IMR-90 (cell line): ENCODE measurements at regions not wholly inside any gene's neighbourhood (a gene's known extent, or its start where the extent isn't known, plus 50 kb on each side); places are given as distances from the start of the nearest gene placed in this dataset.

Experiments used
- ATAC-seq: fragments of 200-7000 bp; cut with Tn5 transposase; 2 replicates; pipeline ENCODE4 v1.9.1; 2020; ENCODE audit warnings: low read depth, mild to moderate bottlenecking, moderate library complexity
- BruUV-seq: library from RNA; stranded (reverse); fragments of 400-500 nt; replicated peaks from 2 replicates; lab custom pipeline; 2021; lab: Mats Ljungman, UMichigan
- CTCF ChIA-PET: fragments of 300-600 bp; formaldehyde crosslinking; extraction: SDS; loops from one replicate; lab custom pipeline; 2021; ENCODE audit warnings: antibody characterized with exemption; lab: Yijun Ruan, JAX
- POLR2A ChIA-PET: fragments of 300-600 bp; sonication (Branson Sonifier 250); formaldehyde crosslinking; loops from one replicate; lab custom pipeline; 2022; ENCODE audit warnings: antibody characterized with exemption; ENCODE audit not compliant: unreplicated experiment; lab: Charles Lee
- DNase-seq: peaks from one replicate; pipeline ENCODE4 v3.0.0; 2013
- H2AFZ ChIP-seq: replicated peaks from 2 replicates; pipeline ENCODE3; 2013; ENCODE audit warnings: low read length, mild to moderate bottlenecking; ENCODE audit not compliant: poor library complexity
- H2AK5ac ChIP-seq: 2 replicates; pipeline ENCODE4 v1.6.1; 2013; ENCODE audit warnings: low read depth, low read length, inconsistent platforms
- H2AK9ac ChIP-seq: replicated peaks from 2 replicates; pipeline ENCODE3; 2013; ENCODE audit warnings: mild to moderate bottlenecking, low read depth, low read length, moderate library complexity; ENCODE audit not compliant: poor library complexity
- H2BK120ac ChIP-seq: 2 replicates; pipeline ENCODE4 v1.6.1; 2013; ENCODE audit warnings: low read depth, low read length, inconsistent platforms
- H2BK15ac ChIP-seq: 3 replicates; pipeline ENCODE4 v1.6.1; 2013; ENCODE audit warnings: low read depth, low read length, inconsistent platforms
- H2BK20ac ChIP-seq: 2 replicates; pipeline ENCODE4 v1.6.1; 2013; ENCODE audit warnings: low read depth, mild to moderate bottlenecking, inconsistent platforms, low read length, moderate library complexity
- H2BK5ac ChIP-seq: 2 replicates; pipeline ENCODE4 v1.6.1; 2013; ENCODE audit warnings: mild to moderate bottlenecking, low read depth, low read length, inconsistent platforms; ENCODE audit not compliant: poor library complexity, severe bottlenecking
- H3K14ac ChIP-seq: replicated peaks from 2 replicates; pipeline ENCODE4 v1.6.1; 2013; ENCODE audit warnings: low read depth, low read length, inconsistent platforms
- H3K18ac ChIP-seq: 2 replicates; pipeline ENCODE4 v1.6.1; 2013; ENCODE audit warnings: low read depth, low read length, control low read depth
- H3K23ac ChIP-seq: 2 replicates; pipeline ENCODE4 v1.6.1; 2013; ENCODE audit warnings: low read depth, low read length, inconsistent platforms
- H3K27ac ChIP-seq: 2 replicates; pipeline ENCODE4 v1.5.1; 2013; ENCODE audit warnings: mild to moderate bottlenecking, control low read depth, low read length; ENCODE audit not compliant: insufficient read depth
- H3K27me3 ChIP-seq: 2 replicates; pipeline ENCODE4 v1.6.1; 2013; ENCODE audit warnings: low read length; ENCODE audit not compliant: control insufficient read depth, insufficient read depth
- H3K36me3 ChIP-seq: 2 replicates; pipeline ENCODE4 v1.6.1; 2013; ENCODE audit warnings: low read length, mixed read lengths; ENCODE audit not compliant: control insufficient read depth, insufficient read depth
- H3K4ac ChIP-seq: 2 replicates; pipeline ENCODE4 v1.6.1; 2013; ENCODE audit warnings: low read depth, low read length, inconsistent platforms
- H3K4me1 ChIP-seq: 2 replicates; pipeline ENCODE4 v1.6.1; 2013; ENCODE audit warnings: low read length, mixed read lengths; ENCODE audit not compliant: control insufficient read depth, insufficient read depth
- H3K4me2 ChIP-seq: 2 replicates; pipeline ENCODE4 v1.6.1; 2013; ENCODE audit warnings: low read depth, mild to moderate bottlenecking, control low read depth, low read length, moderate library complexity
- H3K4me3 ChIP-seq: 2 replicates; pipeline ENCODE4 v1.5.1; 2013; ENCODE audit warnings: low read depth, mild to moderate bottlenecking, control low read depth, low read length, moderate library complexity; ENCODE audit not compliant: insufficient read depth
- H3K56ac ChIP-seq: 2 replicates; pipeline ENCODE4 v1.6.1; 2013; ENCODE audit warnings: low read length, inconsistent platforms; ENCODE audit not compliant: insufficient read depth; ENCODE audit errors: extremely low read depth
- H3K79me1 ChIP-seq, 2 experiments: 2 replicates each; pipeline ENCODE4 v1.6.1; 2013; ENCODE audit warnings: low read length in 2 of 2, inconsistent platforms in 1 of 2, low read depth in 1 of 2
- H3K9ac ChIP-seq: 2 replicates; pipeline ENCODE4 v1.6.1; 2013; ENCODE audit warnings: low read depth, low read length, control low read depth
- H3K9me1 ChIP-seq: 2 replicates; pipeline ENCODE4 v1.6.1; 2013; ENCODE audit warnings: low read length, inconsistent platforms; ENCODE audit not compliant: insufficient read depth
- H3K9me3 ChIP-seq: 2 replicates; pipeline ENCODE4 v1.6.1; 2013; ENCODE audit warnings: low read length; ENCODE audit not compliant: control insufficient read depth, insufficient read depth
- H4K20me1 ChIP-seq: 2 replicates; pipeline ENCODE4 v1.6.1; 2013; ENCODE audit warnings: low read length, inconsistent platforms; ENCODE audit not compliant: insufficient read depth
- H4K5ac ChIP-seq: 2 replicates; pipeline ENCODE4 v1.6.1; 2013; ENCODE audit warnings: mild to moderate bottlenecking, low read depth, low read length, control low read depth
- H4K8ac ChIP-seq, 2 experiments: 2 replicates each; pipeline ENCODE4 v1.6.1; 2013; ENCODE audit warnings: low read depth in 2 of 2, low read length in 2 of 2, control low read depth in 1 of 2, inconsistent platforms in 1 of 2
- H4K91ac ChIP-seq: 2 replicates; pipeline ENCODE4 v1.6.1; 2013; ENCODE audit warnings: low read depth, low read length, inconsistent platforms; ENCODE audit not compliant: insufficient read depth
- BHLHE40 ChIP-seq: fragments of 150-350 bp; IDR thresholded peaks from 2 replicates; pipeline ENCODE4 v1.6.1; 2016; ENCODE audit warnings: mild to moderate bottlenecking, low read depth, low read length
- CEBPB ChIP-seq: IDR thresholded peaks from 2 replicates; pipeline ENCODE4 v1.6.1; 2012; ENCODE audit warnings: low read depth, low read length, improper control_type of control experiment
- CHD1 ChIP-seq: IDR thresholded peaks from 2 replicates; pipeline ENCODE4 v1.6.1; 2012; ENCODE audit warnings: low read depth, low read length, improper control_type of control experiment
- CTCF ChIP-seq: conservative IDR thresholded peaks from 2 replicates; pipeline ENCODE4 v1.5.1; 2012; ENCODE audit warnings: mild to moderate bottlenecking, low read depth, low read length, improper control_type of control experiment
- ELK1 ChIP-seq: fragments of 150-350 bp; IDR thresholded peaks from 2 replicates; pipeline ENCODE4 v1.6.1; 2016; ENCODE audit warnings: low read depth, mild to moderate bottlenecking, low read length, moderate library complexity, borderline replicate concordance
- FOS ChIP-seq: fragments of 150-350 bp; IDR thresholded peaks from 2 replicates; pipeline ENCODE4 v1.6.1; 2016; ENCODE audit warnings: low read depth, low read length
- MAFK ChIP-seq: IDR thresholded peaks from 2 replicates; pipeline ENCODE4 v1.6.1; 2012; ENCODE audit warnings: low read depth, low read length, improper control_type of control experiment
- MAZ ChIP-seq: IDR thresholded peaks from 2 replicates; pipeline ENCODE4 v1.6.1; 2012; ENCODE audit warnings: low read depth, mild to moderate bottlenecking, low read length, improper control_type of control experiment, moderate library complexity, borderline replicate concordance
- MXI1 ChIP-seq: IDR thresholded peaks from 2 replicates; pipeline ENCODE4 v1.6.1; 2012; ENCODE audit warnings: low read depth, mild to moderate bottlenecking, low read length, moderate library complexity, borderline replicate concordance
- NFE2L2 ChIP-seq: fragments of 150-350 bp; IDR thresholded peaks from 2 replicates; pipeline ENCODE4 v1.6.1; 2016; ENCODE audit warnings: low read depth, mild to moderate bottlenecking, low read length
- POLR2A ChIP-seq: IDR thresholded peaks from 2 replicates; pipeline ENCODE4 v1.6.1; 2012; ENCODE audit warnings: mild to moderate bottlenecking, low read depth, low read length
- RAD21 ChIP-seq: IDR thresholded peaks from 2 replicates; pipeline ENCODE4 v1.6.1; 2012; ENCODE audit warnings: low read length, improper control_type of control experiment
- RCOR1 ChIP-seq: IDR thresholded peaks from 2 replicates; pipeline ENCODE4 v1.6.1; 2012; ENCODE audit warnings: mild to moderate bottlenecking, low read length, improper control_type of control experiment; ENCODE audit not compliant: insufficient replicate concordance
- RFX5 ChIP-seq: IDR thresholded peaks from 2 replicates; pipeline ENCODE4 v1.8.0; 2012; ENCODE audit warnings: low read depth, mild to moderate bottlenecking, low read length, moderate library complexity
- SMC3 ChIP-seq: fragments of 150-350 bp; IDR thresholded peaks from 2 replicates; pipeline ENCODE4 v1.6.1; 2016; ENCODE audit warnings: low read depth, mild to moderate bottlenecking, antibody characterized with exemption, low read length, moderate library complexity
- WGBS, 2 experiments: methylation state at CpG; one replicate each; pipeline versions ENCODE4 v1.1.5 to v1.1.7; 2013; ENCODE audit warnings: missing lambda C conversion rate in 2 of 2; ENCODE audit not compliant: insufficient read length in 1 of 2; ENCODE audit errors: extremely low coverage in 2 of 2; 5-methylcytosine and 5-hydroxymethylcytosine counted together
- dilution Hi-C: fragments of 300-500 bp; cut with HindIII; formaldehyde crosslinking; loops from one replicate; pipeline ENCODE4 v1.14.3; 2018; ENCODE audit warnings: low sequenced_read_pairs; ENCODE audit not compliant: unreplicated experiment
- in situ Hi-C: fragments of 300-500 bp; cut with MboI; formaldehyde crosslinking; loops from 3 replicates; pipeline ENCODE4 v1.14.3; 2019; ENCODE audit warnings: low sequenced_read_pairs, inconsistent platforms, mixed read lengths
- intact Hi-C: fragments of 100-400 bp; cut with micrococcal nuclease; formaldehyde crosslinking; loops from 2 replicates; pipeline ENCODE4 v1.10.0; 2022
- TF ChIP-seq, protein P1 (sequence below): fragments of 150-350 bp; IDR thresholded peaks from 2 replicates; pipeline ENCODE4 v1.6.1; 2017; ENCODE audit warnings: mild to moderate bottlenecking, antibody characterized with exemption, low read length, low read depth

- Histone ChIP-seq H4K20me1 (no peaks in the 10 kb centered on the region), H3K4me1 (no peaks in the 10 kb centered on the region), H2BK20ac (no peak overlapping the region), H3K79me1 (no peaks in the 10 kb centered on the region), H3K56ac (no peak overlapping the region), H2BK120ac (no peak overlapping the region), H4K91ac (no peak overlapping the region), H3K23ac (no peak overlapping the region), H3K27ac (no peak overlapping the region), H3K4ac (no peak overlapping the region), H4K5ac (no peak overlapping the region), H2BK5ac (no peak overlapping the region), H3K14ac (no peak overlapping the region), H3K9me3 (no peaks in the 10 kb centered on the region), H2AK5ac (no peak overlapping the region), H3K18ac (no peak overlapping the region), H4K8ac (no peak overlapping the region), H3K9me1 (no peaks in the 10 kb centered on the region), H3K36me3 (no peaks in the 10 kb centered on the region), H3K27me3 (no peaks in the 10 kb centered on the region), H2AK9ac (no peak overlapping the region), H2BK15ac (no peak overlapping the region), H2AFZ (no peak overlapping the region), H3K9ac (no peak overlapping the region), H3K4me3 (no peak overlapping the region), H3K4me2 (no peak overlapping the region)
- intact Hi-C loops, result no loop called here
- DNase-seq (no peak), ATAC-seq (no peak)
- in situ Hi-C loops, result no loop called here
- POLR2A ChIA-PET, result no interaction called here
- no peak for TF ChIP-seq RAD21
- TF ChIP-seq MAFK, result no peak
- TF ChIP-seq MAZ, result no peak
- no peak for TF ChIP-seq NFE2L2
- TF ChIP-seq, protein P1, sequence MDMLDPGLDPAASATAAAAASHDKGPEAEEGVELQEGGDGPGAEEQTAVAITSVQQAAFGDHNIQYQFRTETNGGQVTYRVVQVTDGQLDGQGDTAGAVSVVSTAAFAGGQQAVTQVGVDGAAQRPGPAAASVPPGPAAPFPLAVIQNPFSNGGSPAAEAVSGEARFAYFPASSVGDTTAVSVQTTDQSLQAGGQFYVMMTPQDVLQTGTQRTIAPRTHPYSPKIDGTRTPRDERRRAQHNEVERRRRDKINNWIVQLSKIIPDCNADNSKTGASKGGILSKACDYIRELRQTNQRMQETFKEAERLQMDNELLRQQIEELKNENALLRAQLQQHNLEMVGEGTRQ, result no peak
- no peak for TF ChIP-seq RCOR1
- no peak for TF ChIP-seq FOS
- no peak for TF ChIP-seq ELK1
- no peak for TF ChIP-seq SMC3
- TF ChIP-seq MXI1, result no peak
- no peak for TF ChIP-seq CHD1
- TF ChIP-seq RFX5, result no peak
- no peak for TF ChIP-seq CEBPB
- no peak for TF ChIP-seq BHLHE40
- no peak for TF ChIP-seq POLR2A
- TF ChIP-seq CTCF, result no peak
- CTCF ChIA-PET, result no interaction called here
- WGBS, 2 experiments, result no CpG with 5 or more reads among the region's 3 CpGs
- dilution Hi-C loops, result no loop called here
- no TSS peak for BruUV-seq
Measured at GRCh38 chr9:19681846-19682245, 107.0 kb downstream of the SLC24A2 start.
